Sigmoid colon (tissue), 6 donors: ENCODE measurements at regions not wholly inside any gene's neighbourhood (a gene's known extent, or its start where the extent isn't known, plus 50 kb on each side); places are given as distances from the start of the nearest gene placed in this dataset.

Experiments used
- DNase-seq: peaks from one replicate; pipeline ENCODE4 v3.0.0-alpha.2; 2019
- H3K27ac ChIP-seq, 4 donors: fragments of 200-600 bp; sonication (generic); one replicate each; pipeline ENCODE4 v1.5.1; 2016 to 2019; ENCODE audit warnings: mild to moderate bottlenecking in 1 of 4
- H3K27me3 ChIP-seq, 3 donors: fragments of 200-600 bp; sonication (generic); one replicate each; pipeline ENCODE4 v1.5.1; 2019; ENCODE audit warnings: mild to moderate bottlenecking in 1 of 3
- H3K36me3 ChIP-seq, 4 donors: fragments of 200-600 bp; sonication (generic); one replicate each; pipeline ENCODE4 v1.5.1; 2016 to 2019
- H3K4me1 ChIP-seq, 4 donors: fragments of 200-600 bp; sonication (generic); one replicate each; pipeline ENCODE4 v1.5.1; 2017 to 2019
- H3K4me3 ChIP-seq, 4 donors: fragments of 200-600 bp; sonication (generic); one replicate each; pipeline ENCODE4 v1.5.1; 2017 to 2019; ENCODE audit warnings: mild to moderate bottlenecking in 2 of 4, moderate library complexity in 1 of 4
- H3K9me3 ChIP-seq, 4 donors: fragments of 200-600 bp in 3 of 4; sonication (generic) in 3 of 4; one replicate each; pipeline versions ENCODE4 v1.5.1 to v1.6.1; 2013 to 2019
- EP300 ChIP-seq, 4 donors: sonication (generic); formaldehyde crosslinking; IDR thresholded peaks; one replicate each; pipeline ENCODE4 v1.6.1; 2017; ENCODE audit warnings: antibody characterized with exemption in 4 of 4
- POLR2A ChIP-seq, 2 donors: fragments of 450-650 bp; IDR thresholded peaks; one replicate each; pipeline ENCODE4 v1.6.1; 2016; ENCODE audit warnings: antibody characterized with exemption in 2 of 2, mild to moderate bottlenecking in 2 of 2, moderate library complexity in 2 of 2
- POLR2AphosphoS5 ChIP-seq, 4 donors: sonication (generic); formaldehyde crosslinking; IDR thresholded peaks; one replicate each; pipeline ENCODE4 v1.6.1; 2017; ENCODE audit warnings: antibody characterized with exemption in 4 of 4
- WGBS, 2 donors: extraction: QIAGEN DNeasy Blood & Tissue Kit; methylation state at CpG; one replicate each; pipeline ENCODE4 v1.1.7; 2013; 5-methylcytosine and 5-hydroxymethylcytosine counted together
- intact Hi-C: fragments of 100-400 bp; cut with DNase I; formaldehyde crosslinking; loops from one replicate; pipeline ENCODE4 v1.15.1; 2023
- TF ChIP-seq, protein P1 (sequence below), 4 experiments: fragments of 450-650 bp in 3 of 4; fragments of 200-600 bp in 1 of 4; IDR thresholded peaks; one replicate each; pipeline ENCODE4 v1.5.1; 2016 to 2019; ENCODE audit warnings: antibody characterized with exemption in 4 of 4, mild to moderate bottlenecking in 3 of 4, moderate library complexity in 2 of 4
- donor health status: healthy with polysubstance abuse.
- donor health status: healthy.

DNA sequence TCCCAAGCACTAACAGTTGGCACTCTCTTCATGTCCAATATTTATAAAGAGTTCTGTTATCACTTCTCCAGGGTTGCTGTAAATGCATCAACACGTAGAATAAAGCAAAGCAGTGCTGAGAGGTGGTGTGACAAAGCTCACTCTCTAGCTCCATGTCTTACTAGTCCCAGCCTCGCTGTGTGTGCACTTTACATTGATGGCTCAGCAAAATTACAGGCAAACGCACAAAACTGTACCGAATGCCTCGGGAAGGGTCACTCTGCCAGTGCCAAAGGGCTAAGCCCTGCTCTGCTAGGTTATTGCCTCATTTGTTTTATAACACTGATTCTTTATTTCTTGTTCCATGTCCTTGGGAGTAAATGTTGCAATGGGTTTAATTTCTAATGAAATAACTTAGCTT is 1005.9 kb upstream of the WWC1 start:
- intact Hi-C loops, result no loop called here
- Histone ChIP-seq H3K27ac (no peak overlapping the region), H3K4me1 (no peaks in the 10 kb centered on the region), H3K36me3 (no peaks in the 10 kb centered on the region), H3K27me3 (no peaks in the 10 kb centered on the region), H3K4me3 (no peak overlapping the region), H3K9me3 (no peaks in the 10 kb centered on the region)
- DNase-seq, result no peak
- no peak for TF ChIP-seq POLR2AphosphoS5 (IDR thresholded peaks at IDR 0.05)
- TF ChIP-seq, protein P1, sequence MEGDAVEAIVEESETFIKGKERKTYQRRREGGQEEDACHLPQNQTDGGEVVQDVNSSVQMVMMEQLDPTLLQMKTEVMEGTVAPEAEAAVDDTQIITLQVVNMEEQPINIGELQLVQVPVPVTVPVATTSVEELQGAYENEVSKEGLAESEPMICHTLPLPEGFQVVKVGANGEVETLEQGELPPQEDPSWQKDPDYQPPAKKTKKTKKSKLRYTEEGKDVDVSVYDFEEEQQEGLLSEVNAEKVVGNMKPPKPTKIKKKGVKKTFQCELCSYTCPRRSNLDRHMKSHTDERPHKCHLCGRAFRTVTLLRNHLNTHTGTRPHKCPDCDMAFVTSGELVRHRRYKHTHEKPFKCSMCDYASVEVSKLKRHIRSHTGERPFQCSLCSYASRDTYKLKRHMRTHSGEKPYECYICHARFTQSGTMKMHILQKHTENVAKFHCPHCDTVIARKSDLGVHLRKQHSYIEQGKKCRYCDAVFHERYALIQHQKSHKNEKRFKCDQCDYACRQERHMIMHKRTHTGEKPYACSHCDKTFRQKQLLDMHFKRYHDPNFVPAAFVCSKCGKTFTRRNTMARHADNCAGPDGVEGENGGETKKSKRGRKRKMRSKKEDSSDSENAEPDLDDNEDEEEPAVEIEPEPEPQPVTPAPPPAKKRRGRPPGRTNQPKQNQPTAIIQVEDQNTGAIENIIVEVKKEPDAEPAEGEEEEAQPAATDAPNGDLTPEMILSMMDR (IDR thresholded peaks at IDR 0.05), result no peak
- no peak for TF ChIP-seq POLR2A (IDR thresholded peaks at IDR 0.05)
- no peak for TF ChIP-seq EP300 (IDR thresholded peaks at IDR 0.05)
- 67 to 74% methylated on average over 5 of the region's 5 CpGs for WGBS, 2 donors

DNA sequence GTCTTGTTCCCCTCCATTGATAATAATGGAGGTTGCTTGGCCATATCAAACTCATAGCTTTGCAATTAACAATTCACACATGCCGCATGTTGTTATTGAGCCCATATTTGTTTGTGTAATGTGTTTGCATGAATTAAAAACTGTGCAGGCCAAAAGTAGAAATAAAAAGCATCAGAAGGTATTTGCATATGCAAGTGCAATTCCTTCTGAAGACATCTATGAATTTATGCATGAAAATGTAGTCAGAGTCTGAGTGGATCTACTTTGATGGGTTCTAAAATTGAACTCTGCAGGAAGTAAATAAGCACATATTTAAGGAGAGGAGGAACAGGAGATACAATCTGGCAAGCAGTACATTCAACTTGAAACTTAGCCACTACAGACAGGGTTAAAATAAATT is 1004.6 kb upstream of the WWC1 start:
- Histone ChIP-seq H3K9me3 (no peaks in the 10 kb centered on the region), H3K36me3 (no peaks in the 10 kb centered on the region), H3K27ac (no peak overlapping the region), H3K4me3 (no peak overlapping the region), H3K27me3 (no peaks in the 10 kb centered on the region), H3K4me1 (no peaks in the 10 kb centered on the region)
- no peak for DNase-seq
- intact Hi-C loops, result no loop called here
- 92 to 93% methylated on average over 1 of the region's 1 CpG for WGBS, 2 donors
- TF ChIP-seq POLR2AphosphoS5 (IDR thresholded peaks at IDR 0.05), result no peak
- no peak for TF ChIP-seq POLR2A (IDR thresholded peaks at IDR 0.05)
- TF ChIP-seq, protein P1 (IDR thresholded peaks at IDR 0.05), result no peak
- no peak for TF ChIP-seq EP300 (IDR thresholded peaks at IDR 0.05)

DNA sequence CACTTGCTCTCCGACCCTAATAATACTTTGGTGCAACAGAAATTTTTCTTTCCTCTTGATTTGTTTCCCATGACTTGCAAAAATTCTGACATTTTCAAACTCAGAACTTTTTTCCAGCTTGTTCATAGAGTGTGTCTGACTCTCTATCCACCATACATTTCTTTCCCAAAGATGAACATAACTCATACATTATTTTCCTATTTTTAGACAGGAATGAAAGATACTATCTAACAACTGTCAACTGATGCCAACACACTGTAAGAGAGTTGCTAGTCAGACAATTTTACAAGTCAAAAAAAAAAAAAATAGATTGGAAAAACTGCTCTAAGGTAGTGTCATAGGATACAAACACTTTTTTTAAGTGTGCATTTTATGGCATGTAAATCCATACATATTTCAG is 1001.0 kb upstream of the WWC1 start:
- Histone ChIP-seq H3K4me1 (peaks cover 0 to 12% (median 0%) of the 10 kb centered on the region in 4 donors), H3K27ac (no peak overlapping the region), H3K4me3 (no peak overlapping the region), H3K36me3 (no peaks in the 10 kb centered on the region), H3K27me3 (no peaks in the 10 kb centered on the region), H3K9me3 (no peaks in the 10 kb centered on the region)
- intact Hi-C loops, result no loop called here
- TF ChIP-seq POLR2AphosphoS5 (IDR thresholded peaks at IDR 0.05) (no peak), POLR2A (IDR thresholded peaks at IDR 0.05) (no peak), EP300 (IDR thresholded peaks at IDR 0.05) (no peak)
- TF ChIP-seq, protein P1 (IDR thresholded peaks at IDR 0.05), result no peak
- no peak for DNase-seq
- WGBS, 2 donors, result 88 to 98% methylated on average over 1 of the region's 1 CpG

DNA sequence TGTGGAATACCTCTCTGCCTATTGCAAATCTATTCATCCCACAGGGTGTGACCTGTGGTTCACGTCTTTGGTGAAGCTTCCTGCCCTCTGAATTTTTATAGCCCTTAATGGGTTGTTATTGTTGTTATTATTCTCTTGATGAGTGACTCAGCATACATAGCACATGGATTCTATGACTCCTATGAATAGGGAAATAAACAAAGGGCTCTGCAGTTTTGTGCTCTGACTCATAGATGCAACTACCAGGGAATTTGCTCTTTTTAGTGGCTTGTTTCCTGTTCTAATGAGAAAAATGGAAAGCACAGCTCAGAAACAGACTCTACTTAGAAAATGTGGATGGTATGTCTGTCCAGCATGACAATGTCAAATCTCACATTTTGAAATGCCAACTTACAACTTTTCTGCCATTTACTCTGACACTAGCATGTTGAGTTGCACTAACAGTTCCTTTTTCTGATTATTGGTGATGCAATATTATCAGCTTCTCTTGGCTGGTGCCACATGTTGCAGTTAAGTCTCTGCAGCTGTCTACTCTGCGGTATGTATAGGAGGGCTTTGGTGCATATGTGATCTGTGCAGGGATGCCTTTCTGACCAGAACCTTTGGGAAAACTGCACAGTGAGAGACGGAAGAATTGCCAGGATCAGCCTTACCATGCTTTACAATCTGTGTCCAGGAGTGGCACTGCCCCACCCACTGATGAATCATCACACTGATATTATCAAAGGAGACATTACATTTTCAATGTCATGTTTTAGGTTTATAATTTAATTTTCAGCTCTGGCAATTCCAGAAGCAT is 996.4 kb upstream of the WWC1 start:
- peaks cover 0 to 13% (median 0%) of the 10 kb centered on the region in 4 donors for H3K4me1 ChIP-seq
- TF ChIP-seq EP300 (IDR thresholded peaks at IDR 0.05) (no peak), POLR2AphosphoS5 (IDR thresholded peaks at IDR 0.05) (peak in 1 of 4 donors; percentile 28), POLR2A (IDR thresholded peaks at IDR 0.05) (no peak)
- TF ChIP-seq, protein P1 (IDR thresholded peaks at IDR 0.05), result no peak
- no peak for DNase-seq
- no peak overlapping the region for H3K4me3 ChIP-seq
- no peaks in the 10 kb centered on the region for H3K36me3 ChIP-seq
- intact Hi-C loops, result no loop called here
- 14 to 39% methylated on average over 3 of the region's 3 CpGs for WGBS, 2 donors
- H3K9me3 ChIP-seq, result no peaks in the 10 kb centered on the region
- H3K27me3 ChIP-seq, result no peaks in the 10 kb centered on the region
- H3K27ac ChIP-seq, result peak overlapping the region in 1 of 4 donors; percentile 24

DNA sequence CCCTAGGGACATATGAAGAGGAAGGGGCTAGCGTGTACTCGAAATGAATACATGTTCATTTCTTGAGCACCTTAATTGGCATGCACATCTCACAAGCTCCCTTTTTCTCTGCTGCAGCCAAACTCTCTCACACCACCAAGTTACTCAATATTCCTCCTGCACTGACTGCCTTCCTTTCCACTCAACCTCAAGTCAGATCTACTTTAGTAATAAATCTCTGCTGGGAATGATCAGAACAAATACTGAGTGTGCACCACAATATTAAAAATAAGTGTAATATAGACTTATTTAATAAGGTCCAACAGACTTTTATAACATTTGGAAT is 995.8 kb upstream of the WWC1 start:
- Histone ChIP-seq H3K27ac (no peak overlapping the region), H3K4me1 (peaks cover 0 to 13% (median 0%) of the 10 kb centered on the region in 4 donors), H3K27me3 (no peaks in the 10 kb centered on the region), H3K36me3 (no peaks in the 10 kb centered on the region), H3K9me3 (no peaks in the 10 kb centered on the region), H3K4me3 (no peak overlapping the region)
- TF ChIP-seq POLR2A (IDR thresholded peaks at IDR 0.05) (no peak), POLR2AphosphoS5 (IDR thresholded peaks at IDR 0.05) (no peak)
- 77% methylated on average over 2 of the region's 2 CpGs for WGBS, 2 donors
- intact Hi-C loops, result no loop called here
- no peak for DNase-seq
